NCI-H1694 treated with DMSO at 0.1 percent for 48 hours (cell line): ENCODE measurements at regions not wholly inside any gene's neighbourhood (a gene's known extent, or its start where the extent isn't known, plus 50 kb on each side); places are given as distances from the start of the nearest gene placed in this dataset.
A peak's percentile ranks its signal among the peaks of the same experiment; 100 is the strongest.
"Not testable (repeated sequence)": the region's sequence is repeated elsewhere in the genome, so short reads cannot be mapped to it uniquely, and the experiment has no call there.

Source experiments
- DNase-seq: peaks from one replicate; lab custom pipeline; 2025; lab: John Stamatoyannopoulos, UW

GRCh38 chr2:239601201-239601851 is 200.5 kb upstream of the HDAC4 start:
- no peak for DNase-seq

DNA sequence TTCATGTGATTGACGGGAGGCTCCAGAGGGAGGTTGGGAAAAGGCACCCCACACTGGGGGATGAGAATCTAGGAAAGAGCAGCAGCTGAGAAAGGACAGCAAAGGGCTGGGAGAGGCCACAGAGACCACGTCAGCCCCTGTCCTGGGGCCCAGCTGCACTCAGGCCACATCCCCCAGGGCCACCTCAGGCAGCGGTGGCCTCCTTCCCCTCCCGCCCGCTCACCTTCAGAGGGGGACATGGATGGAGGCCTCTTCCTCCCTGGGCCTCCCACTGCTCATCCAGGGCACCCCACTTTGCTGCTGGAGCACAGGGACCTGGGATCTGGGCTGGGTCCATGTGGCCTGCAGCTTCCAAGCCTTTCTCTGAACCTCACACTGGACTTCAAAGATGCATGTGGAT is 199.8 kb upstream of the HDAC4 start:
- DNase-seq = no peak

DNA sequence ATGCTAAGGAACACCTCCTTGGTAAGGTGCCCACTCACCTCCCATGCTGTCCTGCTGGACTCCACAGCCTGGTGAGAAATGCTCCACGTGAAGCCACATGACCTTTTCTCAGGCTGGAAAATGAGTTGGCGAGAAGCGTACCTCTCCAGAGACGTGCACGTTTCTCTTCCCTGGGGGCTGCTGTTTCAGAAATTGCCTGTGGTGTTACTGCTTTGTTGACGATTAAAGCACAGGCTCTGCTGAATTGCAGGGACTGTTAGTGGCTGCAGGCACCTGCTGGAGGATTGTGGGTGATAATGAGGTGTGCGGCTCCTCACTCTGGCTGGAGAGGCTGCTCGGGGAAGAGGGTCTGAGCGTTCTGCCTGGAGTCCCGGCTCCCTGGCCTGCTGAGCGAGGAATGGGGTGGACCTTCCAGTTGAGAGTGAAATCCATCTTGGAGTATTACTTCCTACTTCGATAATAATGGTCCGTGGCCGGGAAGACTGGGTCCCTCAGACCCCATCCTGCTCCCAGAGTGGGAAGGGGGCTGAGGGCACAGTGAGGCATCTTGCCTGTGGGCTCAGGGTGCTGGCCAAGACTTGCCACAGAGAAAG is 199.3 kb upstream of the HDAC4 start:
- no peak for DNase-seq

- DNase-seq = no peak
Observed at GRCh38 chr2:239599299-239599698, 198.5 kb upstream of the HDAC4 start.

- no peak for DNase-seq
Observed at GRCh38 chr2:239598732-239599090, 197.9 kb upstream of the HDAC4 start.

DNA sequence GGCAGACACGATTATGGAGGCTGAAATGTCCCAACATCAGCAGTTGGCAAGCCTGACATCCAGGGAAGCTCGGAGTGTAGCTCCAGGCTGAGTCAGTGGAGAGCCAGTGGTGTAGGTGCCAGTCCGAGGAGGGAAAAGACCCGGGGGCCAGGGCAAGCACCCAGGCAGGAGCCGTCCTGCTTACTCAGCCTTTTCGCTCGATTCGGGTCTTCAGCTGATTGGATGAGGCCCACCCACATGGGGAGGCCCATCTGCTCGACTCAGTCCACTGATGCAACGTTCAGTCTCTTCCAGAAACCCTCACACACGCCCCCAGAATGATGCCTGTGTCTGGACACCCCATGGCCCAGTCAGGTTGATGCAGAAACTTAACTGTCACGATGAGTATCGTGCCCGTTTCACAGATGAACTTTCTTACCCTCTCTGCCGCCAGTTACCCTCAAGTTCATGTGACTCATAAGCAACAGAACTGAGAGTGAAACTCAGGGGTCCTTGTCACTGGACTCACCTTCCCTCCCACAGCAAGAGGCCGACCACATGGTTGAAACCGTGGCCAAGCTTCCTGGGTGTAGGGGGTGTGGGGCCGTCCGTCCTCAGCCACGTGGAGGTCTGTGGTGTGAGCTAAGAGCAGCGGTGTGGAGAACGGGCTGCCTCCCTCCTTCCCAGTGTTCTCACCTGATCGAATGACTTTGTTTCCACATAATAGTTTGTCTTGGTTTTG is 197.4 kb upstream of the HDAC4 start:
- DNase-seq = no peak

DNA sequence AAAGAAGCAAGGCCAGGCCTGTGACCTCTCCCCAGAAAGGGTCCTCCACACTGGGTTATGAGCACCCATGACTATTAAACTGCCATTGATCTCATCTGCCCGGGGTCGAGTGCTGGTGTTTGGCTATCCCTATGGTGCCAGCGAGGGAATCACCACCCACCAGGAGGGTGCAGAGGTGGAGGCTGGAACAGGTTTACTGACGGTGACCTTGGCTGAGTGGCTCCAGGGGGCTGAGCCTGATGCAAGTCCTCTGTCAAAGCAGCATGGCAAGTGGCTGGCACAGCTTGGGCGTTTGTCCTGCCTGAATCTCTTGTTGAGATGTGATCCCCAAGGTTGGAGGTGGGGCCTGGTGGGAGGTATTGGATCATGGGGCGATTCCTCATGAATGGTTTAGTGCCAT is 196.4 kb upstream of the HDAC4 start:
- no peak for DNase-seq

- no peak for DNase-seq
Observed at GRCh38 chr2:239596792-239597191, 196.0 kb upstream of the HDAC4 start.

GRCh38 chr2:239596253-239596652 is 195.4 kb upstream of the HDAC4 start:
- no peak for DNase-seq

- DNase-seq = no peak
Observed at GRCh38 chr2:239595726-239596125, 194.9 kb upstream of the HDAC4 start.

GRCh38 chr2:239594772-239595608 is 194.2 kb upstream of the HDAC4 start:
- DNase-seq = peak; percentile 1

GRCh38 chr2:239594019-239594771 is 193.4 kb upstream of the HDAC4 start:
- DNase-seq = peak; percentile 95

- no peak for DNase-seq
Observed at GRCh38 chr2:239593455-239593854, 192.6 kb upstream of the HDAC4 start.

DNA sequence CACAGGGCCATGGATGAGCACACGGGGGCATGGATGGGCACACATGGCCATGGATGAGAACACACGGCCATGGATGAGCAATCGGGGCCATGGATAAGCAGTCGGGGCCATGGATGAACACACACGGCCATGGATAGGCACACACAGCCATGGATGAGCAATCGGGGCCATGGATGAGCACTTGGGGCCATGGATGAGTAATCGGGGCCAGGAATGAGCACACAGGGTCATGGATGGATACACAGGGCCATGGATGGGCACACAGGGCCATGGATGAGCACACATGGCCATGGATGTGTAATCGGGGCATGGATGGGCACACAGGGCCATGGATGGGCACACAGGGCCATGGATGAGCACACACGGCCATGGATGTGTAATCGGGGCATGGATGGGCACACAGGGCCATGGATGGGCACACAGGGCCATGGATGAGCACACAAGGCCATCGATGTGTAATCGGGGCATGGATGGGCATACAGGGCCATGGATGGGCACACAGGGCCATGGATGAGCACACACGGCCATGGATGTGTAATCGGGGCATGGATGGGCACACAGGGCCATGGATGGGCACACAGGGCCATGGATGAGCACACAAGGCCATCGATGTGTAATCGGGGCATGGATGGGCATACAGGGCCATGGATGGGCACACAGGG is 191.9 kb upstream of the HDAC4 start:
- DNase-seq = not testable (repeated sequence)

GRCh38 chr2:239590995-239591915 is 190.4 kb upstream of the HDAC4 start:
- no peak for DNase-seq

DNA sequence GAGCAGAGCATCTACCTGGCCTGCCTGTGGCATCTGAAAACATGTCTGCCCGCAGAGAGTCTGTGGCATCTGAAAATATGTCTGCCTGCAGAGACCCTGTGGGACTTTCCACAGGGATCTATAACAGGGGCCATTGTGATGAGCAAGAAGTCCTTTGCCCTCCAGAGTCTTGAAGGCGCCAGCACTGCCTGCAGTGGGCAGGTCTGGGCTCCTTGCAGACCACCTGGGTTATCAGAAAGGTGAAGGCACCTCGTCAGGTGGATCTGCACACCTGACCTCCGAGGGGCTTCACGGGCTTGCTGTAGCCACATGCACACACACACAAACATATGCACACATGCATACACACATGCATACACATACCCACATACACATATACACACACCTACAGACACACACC is 189.5 kb upstream of the HDAC4 start:
- no peak for DNase-seq

- no peak for DNase-seq
Observed at GRCh38 chr2:239589833-239590232, 189.0 kb upstream of the HDAC4 start.

- DNase-seq = no peak
Observed at GRCh38 chr2:239589270-239589825, 188.5 kb upstream of the HDAC4 start.

GRCh38 chr2:239588451-239589269 is 187.8 kb upstream of the HDAC4 start:
- no peak for DNase-seq
